IPS-18a (cell line): ENCODE measurements at regions not wholly inside any gene's neighbourhood (a gene's known extent, or its start where the extent isn't known, plus 50 kb on each side); places are given as distances from the start of the nearest gene placed in this dataset.

Experiments
- H3K27ac ChIP-seq: one replicate; pipeline ENCODE4 v1.5.1; 2013; ENCODE audit warnings: low read length
- H3K27me3 ChIP-seq: one replicate; pipeline ENCODE4 v1.6.1; 2013; ENCODE audit warnings: mild to moderate bottlenecking, low read length; ENCODE audit not compliant: control insufficient read depth, insufficient read depth
- H3K36me3 ChIP-seq: one replicate; pipeline ENCODE4 v1.6.1; 2013; ENCODE audit warnings: low read depth, low read length; ENCODE audit not compliant: control insufficient read depth
- H3K4me1 ChIP-seq: one replicate; pipeline ENCODE4 v1.6.1; 2013; ENCODE audit warnings: low read depth, low read length; ENCODE audit not compliant: control insufficient read depth
- H3K4me3 ChIP-seq: one replicate; pipeline ENCODE4 v1.5.1; 2013; ENCODE audit warnings: low read length
- H3K9ac ChIP-seq: one replicate; pipeline ENCODE4 v1.6.1; 2013; ENCODE audit warnings: mild to moderate bottlenecking, low read length, moderate library complexity
- H3K9me3 ChIP-seq: one replicate; pipeline ENCODE4 v1.6.1; 2013; ENCODE audit warnings: low read depth, low read length; ENCODE audit not compliant: control insufficient read depth

DNA sequence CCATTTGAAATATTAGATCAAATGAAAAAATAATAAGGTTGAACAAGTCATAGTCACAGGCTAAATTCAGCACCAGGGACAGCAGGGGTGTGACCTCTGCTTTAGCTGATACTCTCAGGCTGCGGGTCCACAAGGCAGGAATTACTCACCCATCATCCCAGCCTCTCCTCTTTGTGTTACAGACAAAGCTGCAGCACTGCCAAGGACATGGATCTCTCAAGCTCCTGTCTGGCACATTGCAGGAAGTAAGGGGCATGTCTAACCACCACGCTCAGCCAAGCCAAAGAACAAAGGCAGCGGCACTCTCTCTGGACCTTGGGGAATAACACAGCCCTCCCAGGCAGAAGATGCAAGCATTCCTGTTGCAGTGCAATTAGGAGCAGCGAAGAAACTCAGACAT is 783.8 kb downstream of the VRK1 start:
- Histone ChIP-seq H3K27me3 (no peaks in the 10 kb centered on the region), H3K9me3 (no peaks in the 10 kb centered on the region), H3K36me3 (no peaks in the 10 kb centered on the region), H3K27ac (no peak overlapping the region), H3K4me3 (no peak overlapping the region), H3K4me1 (no peaks in the 10 kb centered on the region), H3K9ac (no peak overlapping the region)

DNA sequence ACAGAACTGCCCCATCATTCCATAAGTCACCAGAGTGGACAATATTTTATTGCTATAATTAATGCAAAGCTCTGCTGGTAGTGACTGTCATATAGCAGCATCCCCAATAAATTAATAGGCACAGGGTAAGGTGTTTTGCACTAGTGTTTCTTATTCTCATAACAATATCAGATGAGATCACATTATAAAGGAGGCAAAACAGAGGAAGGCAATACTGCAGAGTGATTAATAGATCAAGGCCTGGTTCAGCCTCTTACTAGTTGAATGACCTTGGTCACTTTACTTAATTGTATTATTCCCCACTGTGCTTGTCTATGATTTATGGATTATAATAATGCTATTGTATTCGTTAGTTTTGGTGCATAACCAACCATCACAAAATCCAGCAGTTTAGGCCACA is 784.8 kb downstream of the VRK1 start:
- no peaks in the 10 kb centered on the region for H3K4me1 ChIP-seq
- H3K27ac ChIP-seq = no peak overlapping the region
- H3K4me3 ChIP-seq = no peak overlapping the region
- no peaks in the 10 kb centered on the region for H3K27me3 ChIP-seq
- no peaks in the 10 kb centered on the region for H3K9me3 ChIP-seq
- no peaks in the 10 kb centered on the region for H3K36me3 ChIP-seq
- H3K9ac ChIP-seq = no peak overlapping the region

- H3K4me3 ChIP-seq = no peak overlapping the region
- H3K9ac ChIP-seq = no peak overlapping the region
These were observed 787.3 kb downstream of the VRK1 start for GRCh38 chr14:97584528-97584927.

GRCh38 chr14:97592341-97592980 is 795.3 kb downstream of the VRK1 start:
- Histone ChIP-seq H3K27ac (no peak overlapping the region), H3K9ac (no peak overlapping the region)

More at GRCh38 chr14:97584528-97584927, 787.3 kb downstream of the VRK1 start:
- H3K9me3 ChIP-seq = no peaks in the 10 kb centered on the region
- no peaks in the 10 kb centered on the region for H3K4me1 ChIP-seq
- H3K27me3 ChIP-seq = no peaks in the 10 kb centered on the region
- no peaks in the 10 kb centered on the region for H3K36me3 ChIP-seq
- H3K27ac ChIP-seq = no peak overlapping the region

DNA sequence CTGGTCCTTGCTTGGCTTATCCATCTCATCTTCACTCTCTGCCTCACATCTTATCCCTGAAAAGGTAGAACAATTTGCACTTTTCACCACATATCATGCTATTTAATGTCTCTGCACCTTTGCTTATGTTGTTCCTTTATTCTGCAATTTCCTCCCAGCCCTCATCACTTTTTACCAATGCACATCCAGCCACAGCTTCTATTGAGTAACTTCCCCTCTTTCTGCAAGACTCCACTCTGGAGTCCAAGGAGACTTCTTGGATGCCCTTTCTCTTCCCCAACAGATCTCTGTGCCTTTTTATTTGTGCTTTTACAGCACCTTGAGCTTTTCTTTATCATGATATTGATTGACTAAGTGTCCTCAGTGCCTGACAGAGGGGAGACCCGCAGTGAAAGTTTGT is 797.1 kb downstream of the VRK1 start:
- Histone ChIP-seq H3K9me3 (no peaks in the 10 kb centered on the region), H3K4me1 (no peaks in the 10 kb centered on the region), H3K27me3 (no peaks in the 10 kb centered on the region), H3K36me3 (no peaks in the 10 kb centered on the region), H3K9ac (no peak overlapping the region), H3K4me3 (no peak overlapping the region), H3K27ac (no peak overlapping the region)

More at GRCh38 chr14:97592341-97592980, 795.3 kb downstream of the VRK1 start:
- Histone ChIP-seq H3K4me1 (no peaks in the 10 kb centered on the region), H3K27me3 (no peaks in the 10 kb centered on the region), H3K4me3 (no peak overlapping the region), H3K36me3 (no peaks in the 10 kb centered on the region), H3K9me3 (no peaks in the 10 kb centered on the region)

GRCh38 chr14:97602438-97603117 is 805.4 kb downstream of the VRK1 start:
- Histone ChIP-seq H3K27me3 (no peaks in the 10 kb centered on the region), H3K27ac (no peak overlapping the region), H3K4me1 (no peaks in the 10 kb centered on the region), H3K36me3 (no peaks in the 10 kb centered on the region), H3K4me3 (no peak overlapping the region), H3K9me3 (no peaks in the 10 kb centered on the region), H3K9ac (no peak overlapping the region)

GRCh38 chr14:97603201-97603600 is 806.0 kb downstream of the VRK1 start:
- no peak overlapping the region for H3K4me3 ChIP-seq
- H3K27ac ChIP-seq = no peak overlapping the region
- no peaks in the 10 kb centered on the region for H3K27me3 ChIP-seq
- no peaks in the 10 kb centered on the region for H3K9me3 ChIP-seq
- no peaks in the 10 kb centered on the region for H3K4me1 ChIP-seq
- H3K9ac ChIP-seq = no peak overlapping the region
- H3K36me3 ChIP-seq = no peaks in the 10 kb centered on the region

DNA sequence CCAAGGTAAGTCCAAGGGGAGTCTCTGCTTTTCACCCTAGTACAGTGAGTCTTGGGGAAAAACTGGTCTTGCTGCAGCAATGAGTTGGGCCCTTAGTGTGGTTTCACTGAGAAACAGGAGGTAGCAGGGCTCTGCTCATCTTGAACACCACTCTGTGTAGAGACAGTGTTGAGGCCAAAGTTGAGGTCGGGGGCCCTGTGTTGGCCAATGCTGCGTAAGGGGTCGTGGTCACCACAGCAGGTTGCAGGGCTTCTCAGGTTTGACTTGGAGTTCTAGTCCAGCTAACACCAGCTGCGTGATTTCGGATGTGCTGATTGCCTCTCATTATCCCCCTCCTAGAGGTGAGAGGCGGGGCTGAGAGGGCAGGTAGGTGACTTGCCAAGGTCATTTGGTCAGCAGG is 807.5 kb downstream of the VRK1 start:
- Histone ChIP-seq H3K9me3 (no peaks in the 10 kb centered on the region), H3K9ac (no peak overlapping the region), H3K36me3 (no peaks in the 10 kb centered on the region), H3K27ac (no peak overlapping the region), H3K27me3 (no peaks in the 10 kb centered on the region), H3K4me1 (no peaks in the 10 kb centered on the region), H3K4me3 (no peak overlapping the region)

DNA sequence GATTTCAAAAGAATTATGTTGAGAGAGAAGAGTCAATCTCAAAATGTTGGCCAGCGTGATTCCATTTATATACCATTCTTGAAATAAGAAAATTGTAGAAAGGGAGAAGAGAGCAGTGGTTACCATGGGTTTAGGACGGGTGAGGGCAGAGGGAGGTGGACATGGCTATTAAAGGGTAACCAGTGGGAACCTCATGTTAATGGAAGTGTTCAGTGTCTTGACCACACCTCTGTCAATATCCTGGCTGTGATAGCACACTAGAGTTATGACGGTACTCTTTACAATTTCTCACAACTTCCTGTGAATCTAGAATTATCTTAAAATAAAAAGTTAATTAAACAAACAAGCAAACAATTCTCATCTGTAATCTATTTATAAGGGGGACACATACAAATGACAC is 821.2 kb downstream of the VRK1 start:
- Histone ChIP-seq H3K27me3 (no peaks in the 10 kb centered on the region), H3K9me3 (no peaks in the 10 kb centered on the region), H3K27ac (no peak overlapping the region), H3K4me3 (no peak overlapping the region), H3K4me1 (peaks cover 11% of the 10 kb centered on the region), H3K9ac (no peak overlapping the region), H3K36me3 (no peaks in the 10 kb centered on the region)

- Histone ChIP-seq H3K36me3 (no peaks in the 10 kb centered on the region), H3K4me3 (no peak overlapping the region), H3K27ac (no peak overlapping the region), H3K9ac (no peak overlapping the region), H3K9me3 (no peaks in the 10 kb centered on the region), H3K4me1 (peaks cover 11% of the 10 kb centered on the region), H3K27me3 (no peaks in the 10 kb centered on the region)
These were observed 821.9 kb downstream of the VRK1 start for GRCh38 chr14:97618917-97619690.

DNA sequence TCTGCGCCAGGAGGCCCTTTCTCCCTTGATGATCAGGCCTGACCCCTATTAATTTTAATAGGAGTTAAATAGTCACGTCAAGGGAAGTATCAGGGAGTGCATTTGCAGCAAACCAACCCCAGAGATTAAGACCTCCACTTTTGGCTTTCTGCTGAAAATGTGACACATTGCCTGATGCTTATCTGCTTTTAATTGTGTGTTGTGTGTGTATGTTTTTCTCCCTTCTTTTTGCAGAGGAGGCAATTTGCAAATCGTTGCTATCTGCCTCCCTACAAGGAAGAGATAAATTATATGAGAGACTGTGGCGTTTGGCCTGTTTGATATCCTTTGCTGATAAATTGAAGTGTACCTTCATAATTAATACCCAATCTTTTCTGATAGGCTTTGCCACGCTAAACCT is 822.9 kb downstream of the VRK1 start:
- H3K36me3 ChIP-seq = no peaks in the 10 kb centered on the region
- no peak overlapping the region for H3K4me3 ChIP-seq
- no peak overlapping the region for H3K9ac ChIP-seq
- no peaks in the 10 kb centered on the region for H3K9me3 ChIP-seq
- no peak overlapping the region for H3K27ac ChIP-seq
- no peaks in the 10 kb centered on the region for H3K27me3 ChIP-seq
- H3K4me1 ChIP-seq = peaks cover 11% of the 10 kb centered on the region
